HG03439 (cell line): ENCODE measurements at regions not wholly inside any gene's neighbourhood (a gene's known extent, or its start where the extent isn't known, plus 50 kb on each side); places are given as distances from the start of the nearest gene placed in this dataset.
"Not testable (repeated sequence)": the region's sequence is repeated elsewhere in the genome, so short reads cannot be mapped to it uniquely, and the experiment has no call there.

Experiments used
- ATAC-seq: cut with Tn5 transposase; IDR thresholded peaks from one replicate; pipeline ENCODE4 v1.9.1; 2021; ENCODE audit warnings: mild to moderate bottlenecking, moderate library complexity; ENCODE audit not compliant: unreplicated experiment

- no peak for ATAC-seq
Observed at GRCh38 chr5:28404363-28405071, 1366.1 kb upstream of the CDH9 start.

- no peak for ATAC-seq
Observed at GRCh38 chr5:28403846-28404245, 1365.5 kb upstream of the CDH9 start.

GRCh38 chr5:28402590-28403301 lies 1364.4 kb upstream of the CDH9 start:
- no peak for ATAC-seq

- no peak for ATAC-seq
Observed at GRCh38 chr5:28400076-28400475, 1361.7 kb upstream of the CDH9 start.

GRCh38 chr5:28399211-28399610 lies 1360.8 kb upstream of the CDH9 start:
- ATAC-seq: no peak

- no peak for ATAC-seq
Observed at GRCh38 chr5:28398185-28398584, 1359.8 kb upstream of the CDH9 start.

- ATAC-seq: no peak
Observed at GRCh38 chr5:28397502-28397941, 1359.1 kb upstream of the CDH9 start.

- no peak for ATAC-seq
Observed at GRCh38 chr5:28391277-28391676, 1352.9 kb upstream of the CDH9 start.

- ATAC-seq: no peak
Observed at GRCh38 chr5:28390341-28390740, 1352.0 kb upstream of the CDH9 start.

- ATAC-seq: not testable (repeated sequence)
Observed at GRCh38 chr5:28389727-28390126, 1351.3 kb upstream of the CDH9 start.

- no peak for ATAC-seq
Observed at GRCh38 chr5:28388428-28388827, 1350.0 kb upstream of the CDH9 start.

- ATAC-seq: no peak
Observed at GRCh38 chr5:28386712-28387111, 1348.3 kb upstream of the CDH9 start.

GRCh38 chr5:28380167-28380566 lies 1341.8 kb upstream of the CDH9 start:
- ATAC-seq: no peak

- ATAC-seq: no peak
Observed at GRCh38 chr5:28374492-28374967, 1336.1 kb upstream of the CDH9 start.

- ATAC-seq: no peak
Observed at GRCh38 chr5:28370896-28371295, 1332.5 kb upstream of the CDH9 start.

GRCh38 chr5:28369418-28369817 lies 1331.0 kb upstream of the CDH9 start:
- ATAC-seq: no peak

GRCh38 chr5:28355831-28356230 lies 1317.4 kb upstream of the CDH9 start:
- ATAC-seq: no peak

GRCh38 chr5:28346696-28347095 lies 1308.3 kb upstream of the CDH9 start:
- no peak for ATAC-seq

- no peak for ATAC-seq
Observed at GRCh38 chr5:28344836-28345433, 1306.5 kb upstream of the CDH9 start.

- no peak for ATAC-seq
Observed at GRCh38 chr5:28329176-28329575, 1290.8 kb upstream of the CDH9 start.

GRCh38 chr5:28328681-28329080 lies 1290.3 kb upstream of the CDH9 start:
- no peak for ATAC-seq

- no peak for ATAC-seq
Observed at GRCh38 chr5:28324174-28324573, 1285.8 kb upstream of the CDH9 start.
